GM21576 (cell line): ENCODE measurements at regions not wholly inside any gene's neighbourhood (a gene's known extent, or its start where the extent isn't known, plus 50 kb on each side); places are given as distances from the start of the nearest gene placed in this dataset.

ENCODE experiments used
- ATAC-seq: cut with Tn5 transposase; IDR thresholded peaks from one replicate; pipeline ENCODE4 v1.9.1; 2021; ENCODE audit warnings: mild to moderate bottlenecking, moderate library complexity; ENCODE audit not compliant: unreplicated experiment

DNA sequence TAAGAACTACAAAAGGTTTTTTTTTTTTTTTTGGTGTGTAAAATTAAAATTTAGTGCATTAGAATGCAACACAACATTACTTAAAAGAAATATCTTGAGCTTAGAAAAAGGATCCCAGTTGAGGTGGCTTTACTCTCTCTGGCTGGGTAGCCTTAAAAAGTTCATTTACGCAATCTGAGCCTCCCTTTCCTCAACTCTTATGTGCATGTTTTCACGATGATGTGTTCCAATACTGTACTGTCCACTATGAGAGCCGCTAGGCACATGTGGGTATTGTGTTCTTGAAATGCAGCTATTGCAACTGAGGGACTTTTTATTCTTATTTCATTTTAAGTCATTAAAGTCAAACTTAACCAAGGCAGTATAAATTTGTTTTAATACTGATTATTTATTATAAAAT lies 460.9 kb upstream of the SYT1 start:
- no peak for ATAC-seq

- ATAC-seq = no peak
Measured at GRCh38 chr12:78406213-78406612, 458.4 kb upstream of the SYT1 start.

DNA sequence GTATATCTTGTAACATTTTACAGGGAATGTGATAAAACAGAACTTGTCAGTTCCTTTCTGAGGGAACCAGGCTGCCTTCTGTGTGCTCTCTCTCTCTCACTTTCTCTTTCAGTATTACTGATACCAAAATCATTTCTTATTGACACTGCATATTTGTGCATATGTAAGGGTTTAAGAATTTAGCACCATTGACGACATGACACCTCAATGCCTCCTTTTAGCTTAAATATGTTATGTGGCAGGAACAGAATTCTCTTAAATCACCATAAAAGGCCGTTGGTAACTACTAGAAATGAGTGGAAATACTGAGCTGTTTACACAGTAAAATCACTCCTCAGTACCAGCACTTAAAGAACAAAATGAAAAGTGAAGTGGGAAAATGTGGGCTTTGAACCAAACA lies 457.7 kb upstream of the SYT1 start:
- peak; percentile 94 for ATAC-seq

DNA sequence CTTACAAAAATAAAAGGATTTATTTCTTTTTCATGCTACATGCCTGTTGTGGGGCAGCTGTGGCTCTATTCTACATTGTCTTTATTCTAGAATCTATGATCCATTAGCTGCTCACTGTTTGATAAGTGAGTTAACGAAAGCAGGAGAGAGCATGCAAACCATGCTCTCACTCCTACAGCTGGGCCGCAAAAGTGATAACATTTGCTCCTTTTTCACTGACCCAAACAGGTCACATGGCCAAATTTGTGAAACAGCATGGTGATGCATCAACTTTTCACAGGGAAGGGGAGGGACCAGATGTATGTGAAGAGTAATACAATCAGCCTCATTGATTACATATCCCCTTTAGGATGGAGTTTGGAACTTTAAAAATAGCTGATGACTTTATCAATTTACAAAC lies 456.9 kb upstream of the SYT1 start:
- ATAC-seq = no peak

GRCh38 chr12:78414071-78414470 lies 450.5 kb upstream of the SYT1 start:
- no peak for ATAC-seq

DNA sequence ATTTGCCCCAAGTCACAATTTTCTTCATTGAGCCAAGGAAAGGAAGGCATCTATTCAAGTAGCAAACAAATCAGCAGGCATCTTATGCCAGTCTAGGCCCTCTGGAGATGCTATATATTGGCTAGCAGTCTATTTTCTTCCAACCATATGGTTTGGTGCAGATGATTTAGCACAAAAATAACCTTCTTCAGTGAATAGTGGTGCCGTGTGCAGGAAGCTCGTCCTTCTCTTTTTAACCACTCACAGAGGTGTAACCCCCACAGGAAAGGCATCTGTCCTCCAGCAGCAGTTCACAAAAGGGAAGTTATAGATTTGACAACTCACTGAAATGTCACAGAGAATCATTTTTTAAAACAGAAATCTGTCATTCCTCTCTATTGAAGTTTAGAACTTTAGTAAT lies 445.7 kb upstream of the SYT1 start:
- ATAC-seq = peak; percentile 93

DNA sequence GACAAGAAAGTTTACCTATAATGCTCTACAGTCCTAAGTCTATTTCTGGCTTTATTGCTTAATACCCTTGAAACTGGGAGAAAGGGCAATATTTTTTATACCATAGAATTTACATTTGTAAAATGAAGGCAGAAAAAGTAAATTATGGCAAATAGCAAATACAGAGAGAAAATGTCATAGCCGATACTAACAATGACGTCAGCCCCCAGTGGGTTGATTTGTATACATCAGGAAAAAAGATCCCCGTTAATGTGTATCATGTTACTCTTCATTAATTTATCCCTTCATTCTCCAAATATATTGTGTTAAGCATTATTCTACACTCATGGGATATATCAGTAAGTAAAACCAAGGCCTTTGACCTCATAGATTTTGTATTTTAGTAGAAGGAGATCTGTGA lies 445.1 kb upstream of the SYT1 start:
- ATAC-seq = no peak

- ATAC-seq = no peak
Measured at GRCh38 chr12:78420991-78421390, 443.6 kb upstream of the SYT1 start.

- no peak for ATAC-seq
Measured at GRCh38 chr12:78430551-78430950, 434.0 kb upstream of the SYT1 start.

DNA sequence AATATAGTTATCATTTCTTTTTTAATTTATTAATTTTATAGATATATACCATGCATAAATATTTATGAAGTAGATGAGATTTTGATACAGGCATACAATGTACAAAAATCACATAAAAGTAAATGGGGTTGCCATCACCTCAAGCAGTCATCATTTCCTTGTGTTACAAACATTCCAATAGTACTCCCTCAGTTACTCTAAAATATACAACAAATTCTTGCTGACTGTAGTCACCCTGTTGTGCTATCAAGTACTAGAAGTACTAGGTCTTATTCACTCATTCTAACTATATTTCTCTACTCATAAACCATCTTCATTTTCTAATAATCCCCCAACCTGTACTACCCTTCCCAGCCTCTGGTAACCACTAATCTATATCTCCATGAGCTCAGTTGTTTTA lies 432.6 kb upstream of the SYT1 start:
- ATAC-seq = no peak

DNA sequence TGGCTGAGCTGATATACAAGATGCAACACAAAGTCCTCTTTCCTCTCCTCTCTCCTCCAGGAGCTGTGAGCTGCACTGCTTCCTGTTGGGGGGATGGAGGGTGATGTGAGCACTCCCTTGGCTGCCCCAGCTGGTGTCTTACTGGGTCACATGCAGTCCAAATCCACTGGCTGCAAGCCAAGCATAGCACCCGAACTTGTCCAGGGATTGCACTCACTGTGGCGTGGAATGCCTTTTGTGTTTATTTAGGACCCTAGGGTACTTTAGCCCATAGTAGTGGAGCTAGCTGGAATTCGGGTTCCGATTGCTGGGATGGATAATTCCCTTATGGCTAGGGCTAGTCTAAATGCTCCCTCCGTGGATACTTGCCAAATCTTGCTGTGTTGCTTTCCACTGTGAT lies 424.9 kb upstream of the SYT1 start:
- ATAC-seq = no peak

- no peak for ATAC-seq
Measured at GRCh38 chr12:78441737-78442453, 422.7 kb upstream of the SYT1 start.

GRCh38 chr12:78442454-78442801 lies 422.1 kb upstream of the SYT1 start:
- ATAC-seq = no peak

DNA sequence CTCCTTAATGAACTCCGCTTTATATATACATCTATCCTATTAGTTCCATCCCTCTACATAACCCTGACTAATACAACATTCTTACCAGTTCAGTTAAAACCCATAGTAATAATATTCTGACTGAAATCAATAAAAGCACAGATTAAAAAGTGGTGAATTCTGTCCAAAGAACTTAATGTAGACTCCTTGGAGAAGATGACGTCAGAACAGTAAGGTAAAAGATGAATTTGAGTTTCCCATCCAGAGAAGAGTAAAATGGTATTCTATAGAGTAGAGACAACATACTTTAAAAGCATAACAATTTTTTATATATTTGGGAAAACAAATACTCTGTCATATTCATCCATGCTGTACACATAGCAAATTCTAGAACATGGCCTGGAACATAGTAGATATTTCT lies 418.0 kb upstream of the SYT1 start:
- ATAC-seq = no peak

DNA sequence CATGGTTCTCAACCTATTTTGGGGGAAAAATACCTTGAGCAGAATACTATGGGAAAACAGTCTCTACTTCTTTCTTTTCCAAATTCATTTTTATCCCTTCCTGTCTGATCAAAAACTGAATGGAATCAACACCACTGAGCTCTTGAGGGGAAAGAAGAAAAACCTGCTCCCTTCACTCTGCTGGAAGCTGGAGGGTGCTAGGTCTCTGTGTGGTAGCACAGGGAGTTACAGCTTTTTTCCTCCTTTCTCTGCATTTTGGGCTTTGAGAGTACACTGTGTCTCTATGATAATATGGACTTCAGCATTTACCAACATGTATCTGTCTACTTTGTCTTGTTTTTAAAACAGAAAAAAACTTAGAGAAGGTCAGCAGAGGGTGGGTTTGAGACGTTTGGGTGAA lies 417.2 kb upstream of the SYT1 start:
- no peak for ATAC-seq

DNA sequence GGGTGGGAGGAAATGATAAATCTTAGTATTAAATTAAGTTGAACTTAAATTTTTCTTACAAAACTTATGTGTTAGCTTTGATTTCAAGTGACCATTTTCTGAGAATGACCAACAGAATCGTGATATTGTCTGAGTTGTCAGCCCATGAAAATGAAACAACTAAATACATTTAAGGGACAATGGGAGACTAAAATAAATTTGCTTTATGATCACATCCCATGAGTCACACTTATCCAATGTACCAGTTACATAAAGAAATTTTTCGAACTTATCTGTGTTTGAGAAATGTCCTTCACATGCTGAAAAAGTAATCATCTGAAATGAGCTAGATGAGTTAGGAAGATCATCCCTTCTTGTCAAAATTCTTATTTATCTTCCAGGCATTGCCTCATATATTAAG lies 415.9 kb upstream of the SYT1 start:
- no peak for ATAC-seq

DNA sequence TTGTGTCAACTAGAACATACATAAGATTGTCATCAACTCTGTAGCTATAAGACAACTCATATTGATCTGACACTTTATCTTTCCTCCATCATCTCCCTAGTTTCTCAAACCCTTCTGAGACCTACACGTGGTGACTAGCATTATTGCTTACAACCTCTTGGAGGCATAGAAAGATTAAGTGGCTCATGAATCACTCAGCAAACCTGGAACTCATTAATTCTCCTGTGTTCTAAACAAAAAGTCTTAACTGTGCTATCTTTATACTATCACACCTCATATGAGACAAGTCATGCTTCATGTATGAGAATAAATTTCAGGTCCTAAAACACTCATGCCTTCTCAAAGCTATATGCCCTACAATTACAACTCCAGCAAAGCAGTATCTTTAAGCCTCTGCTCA lies 408.6 kb upstream of the SYT1 start:
- ATAC-seq = no peak

GRCh38 chr12:78457938-78458337 lies 406.6 kb upstream of the SYT1 start:
- ATAC-seq = peak; percentile 100

- ATAC-seq = no peak
Measured at GRCh38 chr12:78470354-78471195, 394.0 kb upstream of the SYT1 start.

DNA sequence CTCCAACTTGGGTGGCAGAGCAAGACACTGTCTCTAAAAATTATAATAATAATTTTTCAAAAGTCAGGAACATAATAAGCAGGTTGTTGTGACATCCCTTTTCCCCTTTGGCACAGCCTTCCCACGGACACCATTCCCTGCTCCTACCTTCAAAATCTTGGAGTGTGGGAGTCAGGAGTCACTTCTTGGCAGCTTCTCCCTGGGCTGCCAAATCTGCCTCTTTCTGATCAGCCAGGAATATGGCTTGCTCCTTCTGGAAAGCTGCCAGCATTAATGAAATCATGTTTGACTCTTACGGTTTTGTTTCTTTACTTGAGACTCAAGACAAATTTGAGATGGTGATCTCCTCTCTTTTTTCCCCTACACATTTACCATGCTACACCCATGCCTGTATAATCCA lies 391.4 kb upstream of the SYT1 start:
- no peak for ATAC-seq

DNA sequence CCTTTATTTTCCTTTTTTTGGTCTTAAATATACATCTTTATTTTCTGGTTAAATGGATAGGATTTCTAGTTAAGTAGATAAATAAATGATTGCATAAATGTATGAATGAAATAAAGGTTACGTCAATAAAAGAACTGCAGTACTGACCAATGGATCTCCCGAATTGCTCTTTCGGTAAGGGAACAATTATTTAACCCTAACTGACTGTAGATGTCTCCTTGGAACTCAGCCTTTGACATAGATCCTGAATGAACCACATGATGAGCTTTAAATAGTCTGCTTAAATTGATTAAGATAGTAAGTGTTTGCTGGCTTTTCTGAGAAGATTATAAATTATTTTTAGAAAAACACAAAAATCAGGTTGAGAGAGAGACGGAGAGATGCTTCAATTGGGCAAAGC lies 391.0 kb upstream of the SYT1 start:
- no peak for ATAC-seq

- no peak for ATAC-seq
Measured at GRCh38 chr12:78483767-78484315, 380.7 kb upstream of the SYT1 start.
